ENCODE measurements at regions not wholly inside any gene's neighbourhood (a gene's known extent, or its start where the extent isn't known, plus 50 kb on each side); places are given as distances from the start of the nearest gene placed in this dataset.

GRCh38 chr7:34575006-34575405, 83.0 kb upstream of the NPSR1 start:
- TF ChIP-seq EZH2 (IDR thresholded peaks at IDR 0.05; ENCODE audit: low read depth, low read length, severe bottlenecking) (no peak), ATF2 (IDR thresholded peaks at IDR 0.05; ENCODE audit: low read length) (no peak), SIX5 (IDR thresholded peaks at IDR 0.05; ENCODE audit: low read depth, low read length) (no peak), SIN3A (conservative IDR thresholded peaks at IDR 0.05 in 1 of 2, IDR thresholded peaks at IDR 0.05 in 1 of 2; ENCODE audit: low read depth in 1 of 2, low read length in 2 of 2) (no peak), RFX5 (IDR thresholded peaks at IDR 0.05; ENCODE audit: borderline replicate concordance, low read depth, low read length) (no peak), CTCF (IDR thresholded peaks at IDR 0.05; ENCODE audit: control extremely low read depth in 1 of 3, insufficient read depth in 1 of 3, low read depth in 1 of 3, low read length in 3 of 3) (no peak), RNF2 (IDR thresholded peaks at IDR 0.05; ENCODE audit: borderline replicate concordance, low read depth, low read length, missing control alignments, poor library complexity, severe bottlenecking) (no peak), POLR2A (IDR thresholded peaks at IDR 0.05; ENCODE audit: control extremely low read depth in 1 of 2, low read depth in 2 of 2, low read length in 2 of 2) (no peak)

All from H1 (cell line).